Gastrocnemius medialis (tissue), 4 donors: ENCODE measurements at regions not wholly inside any gene's neighbourhood (a gene's known extent, or its start where the extent isn't known, plus 50 kb on each side); places are given as distances from the start of the nearest gene placed in this dataset.
"Not testable (repeated sequence)": the region's sequence is repeated elsewhere in the genome, so short reads cannot be mapped to it uniquely, and the experiment has no call there.

Source experiments
- ATAC-seq, 2 donors: fragments of 150-250 bp; one replicate each; pipeline ENCODE4 v1.9.1; 2016
- DNase-seq, 2 donors: peaks; one replicate each; pipeline ENCODE4 v3.0.0-alpha.2; 2019
- H3K27ac ChIP-seq, 4 donors: fragments of 200-600 bp; sonication (generic); 1 replicate in 1 of 4; 2 replicates in 3 of 4; pipeline ENCODE4 v1.5.1; 2016 to 2018; ENCODE audit warnings: mild to moderate bottlenecking in 2 of 4, moderate library complexity in 1 of 4
- H3K27me3 ChIP-seq, 3 donors: fragments of 200-600 bp; sonication (generic) in 2 of 3; 1 replicate in 1 of 3; 2 replicates in 2 of 3; pipeline versions ENCODE4 v1.5.1 to v1.6.0; 2016 to 2019; ENCODE audit warnings: mild to moderate bottlenecking in 1 of 3, moderate library complexity in 1 of 3
- H3K36me3 ChIP-seq, 2 donors: fragments of 200-600 bp; sonication (generic) in 1 of 2; one replicate each; pipeline ENCODE4 v1.5.1; 2017 to 2018
- H3K4me1 ChIP-seq, 2 donors: fragments of 200-600 bp; sonication (generic) in 1 of 2; one replicate each; pipeline ENCODE4 v1.5.1; 2016 to 2017; ENCODE audit warnings: mild to moderate bottlenecking in 2 of 2
- H3K4me3 ChIP-seq, 4 donors: fragments of 200-600 bp; sonication (generic) in 3 of 4; 1 replicate in 1 of 4; 2 replicates in 3 of 4; pipeline ENCODE4 v1.5.1; 2016 to 2019; ENCODE audit warnings: mild to moderate bottlenecking in 2 of 4
- H3K9me3 ChIP-seq, 3 donors: fragments of 200-600 bp; sonication (generic) in 2 of 3; 1 replicate in 1 of 3; 2 replicates in 2 of 3; pipeline ENCODE4 v1.5.1; 2016 to 2019
- CTCF ChIP-seq, 5 experiments: fragments of 450-650 bp in 3 of 5; fragments of 200-600 bp in 2 of 5; sonication (generic) in 2 of 5; IDR thresholded peaks in 4 of 5; conservative IDR thresholded peaks in 1 of 5; 1 replicate in 4 of 5; 2 replicates in 1 of 5; pipeline ENCODE4 v1.5.1; 2016 to 2019; ENCODE audit warnings: antibody characterized with exemption in 5 of 5, mild to moderate bottlenecking in 3 of 5, moderate library complexity in 3 of 5
- POLR2A ChIP-seq, 2 donors: fragments of 450-650 bp; IDR thresholded peaks; one replicate each; pipeline ENCODE4 v1.6.1; 2017; ENCODE audit warnings: antibody characterized with exemption in 2 of 2, mild to moderate bottlenecking in 2 of 2, moderate library complexity in 2 of 2
- in situ Hi-C, 4 donors: fragments of 200-750 bp; cut with MboI; loops; one replicate each; pipeline versions ENCODE4 v1.15.0 to v1.8.0; 2017; ENCODE audit warnings: low sequenced_read_pairs in 4 of 4
- intact Hi-C: fragments of 100-400 bp; cut with DNase I; formaldehyde crosslinking; loops from one replicate; pipeline ENCODE4 v1.15.1; 2023; ENCODE audit warnings: low total_unique reads

DNA sequence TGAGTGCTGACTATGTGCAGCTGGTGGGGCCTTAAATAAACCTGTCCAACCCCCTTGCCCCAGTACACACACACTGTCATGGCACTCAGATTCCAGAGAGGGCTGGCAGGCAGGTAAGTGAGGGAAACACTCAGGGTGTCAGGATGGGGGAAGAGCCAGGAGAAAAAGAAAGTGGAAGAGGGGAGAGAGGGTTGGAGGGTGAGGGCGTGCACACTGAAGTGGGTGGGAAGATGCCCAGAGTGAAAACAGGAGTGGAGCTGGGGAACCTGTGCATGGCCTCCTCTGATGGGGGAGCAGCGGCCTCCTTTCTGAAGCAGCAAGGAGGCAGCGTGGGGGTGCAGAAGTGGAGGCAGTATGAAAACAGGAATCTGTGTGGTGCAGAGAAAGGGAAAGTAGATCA, 160.6 kb upstream of the JUN start:
- in situ Hi-C loops (no loop called here), intact Hi-C loops (no loop called here)
- no peak overlapping the region for H3K27ac ChIP-seq
- H3K4me3 ChIP-seq: no peak overlapping the region
- DNase-seq (no peak), ATAC-seq (no peak)
- no peaks in the 10 kb centered on the region for H3K36me3 ChIP-seq
- peaks cover 0 to 3% of the 10 kb centered on the region in 2 donors for H3K4me1 ChIP-seq
- no peaks in the 10 kb centered on the region for H3K27me3 ChIP-seq
- no peaks in the 10 kb centered on the region for H3K9me3 ChIP-seq
- TF ChIP-seq CTCF (IDR thresholded peaks at IDR 0.05 in 4 of 5, conservative IDR thresholded peaks at IDR 0.05 in 1 of 5) (no peak), POLR2A (IDR thresholded peaks at IDR 0.05) (no peak)

DNA sequence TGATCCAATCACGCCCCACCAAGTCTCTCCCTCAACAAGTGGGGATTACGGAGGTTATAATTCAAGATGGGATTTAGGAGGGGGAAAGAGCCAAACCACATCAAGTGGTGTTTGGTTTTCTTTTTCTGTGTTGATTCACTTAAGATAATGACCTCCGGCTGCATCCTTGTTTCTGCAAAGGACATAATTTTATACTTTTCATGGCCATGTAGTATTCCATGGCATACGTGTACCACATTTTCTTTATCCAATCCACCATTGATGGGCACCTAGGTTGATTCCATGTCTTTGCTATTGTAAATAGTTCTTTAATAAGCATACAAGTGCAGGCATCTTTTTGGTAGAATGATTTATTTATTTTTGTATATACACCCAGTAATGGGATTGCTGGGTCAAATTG, 162.5 kb upstream of the JUN start:
- ATAC-seq (no peak), DNase-seq (no peak)
- Histone ChIP-seq H3K27me3 (no peaks in the 10 kb centered on the region), H3K4me3 (no peak overlapping the region), H3K27ac (no peak overlapping the region), H3K4me1 (peaks cover 0 to 3% of the 10 kb centered on the region in 2 donors), H3K9me3 (no peaks in the 10 kb centered on the region), H3K36me3 (no peaks in the 10 kb centered on the region)
- TF ChIP-seq POLR2A (IDR thresholded peaks at IDR 0.05): no peak
- TF ChIP-seq CTCF (IDR thresholded peaks at IDR 0.05 in 4 of 5, conservative IDR thresholded peaks at IDR 0.05 in 1 of 5): no peak
- intact Hi-C loops (no loop called here), in situ Hi-C loops (no loop called here)

GRCh38 chr1:58948671-58949070, 164.8 kb upstream of the JUN start:
- H3K27ac ChIP-seq: no peak overlapping the region
- no peaks in the 10 kb centered on the region for H3K36me3 ChIP-seq
- H3K4me1 ChIP-seq: no peaks in the 10 kb centered on the region
- no peaks in the 10 kb centered on the region for H3K9me3 ChIP-seq
- DNase-seq (no peak), ATAC-seq (no peak)
- intact Hi-C loops (no loop called here), in situ Hi-C loops (no loop called here)
- no peak for TF ChIP-seq CTCF (IDR thresholded peaks at IDR 0.05 in 4 of 5, conservative IDR thresholded peaks at IDR 0.05 in 1 of 5)
- no peak for TF ChIP-seq POLR2A (IDR thresholded peaks at IDR 0.05)
- H3K4me3 ChIP-seq: no peak overlapping the region
- H3K27me3 ChIP-seq: no peaks in the 10 kb centered on the region

GRCh38 chr1:58949551-58950220, 165.8 kb upstream of the JUN start:
- ATAC-seq (no peak), DNase-seq (no peak)
- TF ChIP-seq CTCF (IDR thresholded peaks at IDR 0.05 in 4 of 5, conservative IDR thresholded peaks at IDR 0.05 in 1 of 5) (no peak), POLR2A (IDR thresholded peaks at IDR 0.05) (no peak)
- Histone ChIP-seq H3K9me3 (no peaks in the 10 kb centered on the region), H3K4me3 (no peak overlapping the region), H3K4me1 (no peaks in the 10 kb centered on the region), H3K27ac (no peak overlapping the region), H3K36me3 (no peaks in the 10 kb centered on the region), H3K27me3 (no peaks in the 10 kb centered on the region)
- in situ Hi-C loops: no loop called here
- intact Hi-C loops: no loop called here

DNA sequence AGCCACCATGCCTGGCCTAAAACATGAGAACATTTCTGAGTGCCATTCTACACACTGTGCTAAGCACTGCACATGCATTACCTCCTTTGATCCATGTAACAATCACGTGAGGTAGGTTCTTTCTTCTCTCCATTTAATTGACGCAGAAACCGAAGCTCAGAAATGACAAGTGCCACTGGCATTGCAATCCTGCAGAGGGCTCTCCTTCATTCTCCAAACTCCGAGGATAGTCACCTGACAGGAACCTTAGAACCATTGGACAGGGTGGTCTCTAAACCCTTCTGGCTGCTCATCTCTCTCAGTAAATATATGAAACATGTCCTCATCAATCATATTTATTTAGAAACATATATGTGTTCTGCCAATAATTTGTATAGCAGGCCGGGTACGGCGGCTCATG, 167.1 kb upstream of the JUN start:
- in situ Hi-C loops: no loop called here
- no peaks in the 10 kb centered on the region for H3K36me3 ChIP-seq
- ATAC-seq: no peak
- no peak overlapping the region for H3K4me3 ChIP-seq
- intact Hi-C loops: no loop called here
- no peak for TF ChIP-seq CTCF (IDR thresholded peaks at IDR 0.05 in 4 of 5, conservative IDR thresholded peaks at IDR 0.05 in 1 of 5)
- TF ChIP-seq POLR2A (IDR thresholded peaks at IDR 0.05): no peak
- H3K9me3 ChIP-seq: no peaks in the 10 kb centered on the region
- no peaks in the 10 kb centered on the region for H3K27me3 ChIP-seq
- no peaks in the 10 kb centered on the region for H3K4me1 ChIP-seq
- H3K27ac ChIP-seq: no peak overlapping the region
- DNase-seq: no peak

DNA sequence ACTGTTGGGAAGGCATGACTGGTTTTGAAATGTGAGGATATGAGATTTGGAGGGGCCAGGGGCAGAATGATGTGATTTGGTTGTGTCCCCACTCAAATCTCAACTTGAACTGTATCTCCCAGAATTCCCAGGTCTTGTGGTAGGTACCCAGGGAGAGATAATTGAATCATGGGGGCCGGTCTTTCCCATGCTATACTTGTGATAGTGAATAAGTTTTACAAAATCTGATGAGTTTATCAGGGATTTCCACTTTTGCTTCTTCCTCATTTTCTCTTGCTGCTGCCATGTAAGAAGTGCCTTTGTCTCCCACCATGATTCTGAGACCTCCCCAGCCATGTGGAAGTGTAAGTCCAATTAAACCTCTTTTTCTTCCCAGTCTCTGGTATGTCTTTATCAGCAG, 170.1 kb upstream of the JUN start:
- DNase-seq, H3K4me3 ChIP-seq, H3K4me1 ChIP-seq, in situ Hi-C loops, H3K36me3 ChIP-seq, H3K27me3 ChIP-seq, ATAC-seq, intact Hi-C loops, H3K27ac ChIP-seq, H3K9me3 ChIP-seq: not testable (repeated sequence)

- H3K4me3 ChIP-seq, DNase-seq, H3K36me3 ChIP-seq, intact Hi-C loops, H3K9me3 ChIP-seq, ATAC-seq, in situ Hi-C loops, H3K27me3 ChIP-seq, H3K27ac ChIP-seq: not testable (repeated sequence)
- peaks cover 37 to 38% of the 10 kb centered on the region in 2 donors for H3K4me1 ChIP-seq
These were observed 179.4 kb upstream of the JUN start for GRCh38 chr1:58963287-58963686.
